ENCODE measurements at regions not wholly inside any gene's neighbourhood (a gene's known extent, or its start where the extent isn't known, plus 50 kb on each side); places are given as distances from the start of the nearest gene placed in this dataset.
A peak's percentile ranks its signal among the peaks of the same experiment; 100 is the strongest.

GRCh38 chr2:6417050-6417449 lies 448.7 kb downstream of the CMPK2 start (continued):
- TF ChIP-seq EZH2 (IDR thresholded peaks at IDR 0.05; ENCODE audit: borderline replicate concordance, insufficient read depth, low read length, poor library complexity, severe bottlenecking), result no peak

- Histone ChIP-seq H2AFZ (ENCODE audit: low read depth, low read length) (no peak overlapping the region), H3K9ac (ENCODE audit: low read length) (no peak overlapping the region), H3K27ac (ENCODE audit: low read length) (no peak overlapping the region), H4K20me1 (ENCODE audit: insufficient read depth) (no peaks in the 10 kb centered on the region), H3K4me2 (ENCODE audit: low read length) (no peak overlapping the region), H3K79me2 (replicated peaks; ENCODE audit: insufficient read depth, low read length) (no peaks in the 10 kb centered on the region), H3K4me3 (ENCODE audit: low read length) (no peak overlapping the region), H3K36me3 (ENCODE audit: insufficient read depth, low read length) (no peaks in the 10 kb centered on the region), H3K9me2 (ENCODE audit: insufficient read depth, low read length) (no peaks in the 10 kb centered on the region), H3K9me3 (ENCODE audit: low read length) (no peaks in the 10 kb centered on the region), H3K27me3 (ENCODE audit: insufficient read depth, low read depth, low read length) (no peaks in the 10 kb centered on the region), H3F3A (ENCODE audit: insufficient read depth, low read length, poor library complexity, severe bottlenecking) (no peaks in the 10 kb centered on the region)
- TF ChIP-seq MXI1 (conservative IDR thresholded peaks at IDR 0.05; ENCODE audit: poor library complexity, severe bottlenecking) (no peak), POLR2AphosphoS5 (IDR thresholded peaks at IDR 0.05) (no peak), EZH2 (IDR thresholded peaks at IDR 0.05; ENCODE audit: borderline replicate concordance, insufficient read depth, low read length, poor library complexity, severe bottlenecking) (no peak), TAF1 (IDR thresholded peaks at IDR 0.05; ENCODE audit: low read depth) (no peak), RAD21 (conservative IDR thresholded peaks at IDR 0.05) (no peak), SMC3 (conservative IDR thresholded peaks at IDR 0.05; ENCODE audit: poor library complexity) (no peak), EP300 (conservative IDR thresholded peaks at IDR 0.05; ENCODE audit: poor library complexity, severe bottlenecking) (no peak), REST (IDR thresholded peaks at IDR 0.05; ENCODE audit: borderline replicate concordance) (no peak)
- TF ChIP-seq, protein P1, sequence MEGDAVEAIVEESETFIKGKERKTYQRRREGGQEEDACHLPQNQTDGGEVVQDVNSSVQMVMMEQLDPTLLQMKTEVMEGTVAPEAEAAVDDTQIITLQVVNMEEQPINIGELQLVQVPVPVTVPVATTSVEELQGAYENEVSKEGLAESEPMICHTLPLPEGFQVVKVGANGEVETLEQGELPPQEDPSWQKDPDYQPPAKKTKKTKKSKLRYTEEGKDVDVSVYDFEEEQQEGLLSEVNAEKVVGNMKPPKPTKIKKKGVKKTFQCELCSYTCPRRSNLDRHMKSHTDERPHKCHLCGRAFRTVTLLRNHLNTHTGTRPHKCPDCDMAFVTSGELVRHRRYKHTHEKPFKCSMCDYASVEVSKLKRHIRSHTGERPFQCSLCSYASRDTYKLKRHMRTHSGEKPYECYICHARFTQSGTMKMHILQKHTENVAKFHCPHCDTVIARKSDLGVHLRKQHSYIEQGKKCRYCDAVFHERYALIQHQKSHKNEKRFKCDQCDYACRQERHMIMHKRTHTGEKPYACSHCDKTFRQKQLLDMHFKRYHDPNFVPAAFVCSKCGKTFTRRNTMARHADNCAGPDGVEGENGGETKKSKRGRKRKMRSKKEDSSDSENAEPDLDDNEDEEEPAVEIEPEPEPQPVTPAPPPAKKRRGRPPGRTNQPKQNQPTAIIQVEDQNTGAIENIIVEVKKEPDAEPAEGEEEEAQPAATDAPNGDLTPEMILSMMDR (IDR thresholded peaks at IDR 0.05; ENCODE audit: poor library complexity, severe bottlenecking), result no peak
Observed at GRCh38 chr2:6418291-6418690, 447.4 kb downstream of the CMPK2 start.

- Histone ChIP-seq H3K27ac (ENCODE audit: low read length) (peak overlapping the region; percentile 83), H3K27me3 (ENCODE audit: insufficient read depth, low read depth, low read length) (no peaks in the 10 kb centered on the region), H4K20me1 (ENCODE audit: insufficient read depth) (no peaks in the 10 kb centered on the region), H3K4me2 (ENCODE audit: low read length) (peak overlapping the region; percentile 31), H3K9me3 (ENCODE audit: low read length) (no peaks in the 10 kb centered on the region), H3K4me3 (ENCODE audit: low read length) (peak overlapping the region; percentile 32), H3K9ac (ENCODE audit: low read length) (peak overlapping the region; percentile 48), H3K79me2 (replicated peaks; ENCODE audit: insufficient read depth, low read length) (no peaks in the 10 kb centered on the region), H3K36me3 (ENCODE audit: insufficient read depth, low read length) (no peaks in the 10 kb centered on the region), H2AFZ (ENCODE audit: low read depth, low read length) (peak overlapping the region; percentile 0), H3F3A (ENCODE audit: insufficient read depth, low read length, poor library complexity, severe bottlenecking) (no peaks in the 10 kb centered on the region), H3K9me2 (ENCODE audit: insufficient read depth, low read length) (no peaks in the 10 kb centered on the region)
- TF ChIP-seq, protein P1 (IDR thresholded peaks at IDR 0.05; ENCODE audit: poor library complexity, severe bottlenecking), result no peak
- TF ChIP-seq EZH2 (IDR thresholded peaks at IDR 0.05; ENCODE audit: borderline replicate concordance, insufficient read depth, low read length, poor library complexity, severe bottlenecking), result no peak
- no peak for TF ChIP-seq MXI1 (conservative IDR thresholded peaks at IDR 0.05; ENCODE audit: poor library complexity, severe bottlenecking)
- TF ChIP-seq RAD21 (conservative IDR thresholded peaks at IDR 0.05), result peak; percentile 47
- TF ChIP-seq POLR2AphosphoS5 (IDR thresholded peaks at IDR 0.05), result peak; percentile 70
- TF ChIP-seq EP300 (conservative IDR thresholded peaks at IDR 0.05; ENCODE audit: poor library complexity, severe bottlenecking), result peak; percentile 74
- TF ChIP-seq TAF1 (IDR thresholded peaks at IDR 0.05; ENCODE audit: low read depth), result no peak
- peak; percentile 49 for TF ChIP-seq SMC3 (conservative IDR thresholded peaks at IDR 0.05; ENCODE audit: poor library complexity)
- TF ChIP-seq REST (IDR thresholded peaks at IDR 0.05; ENCODE audit: borderline replicate concordance), result peak; percentile 36
Observed at GRCh38 chr2:6421138-6421730, 444.5 kb downstream of the CMPK2 start.

Measured in neural cell (in vitro differentiated cells).